Activated CD4-positive, alpha-beta T cell treated with anti-CD3 and anti-CD28 coated beads, Interleukin-10, Interleukin-2, amounts not matched to agents 100 ng/mL and 50 ng/mL, durations not matched to agents 16 hours and 8 hours (primary cell): ENCODE measurements at regions not wholly inside any gene's neighbourhood (a gene's known extent, or its start where the extent isn't known, plus 50 kb on each side); places are given as distances from the start of the nearest gene placed in this dataset.

Experiments used
- DNase-seq: peaks from one replicate; pipeline ENCODE4 v3.0.0-alpha.2; 2020

- DNase-seq, result no peak
Observed at GRCh38 chr12:118874698-118875548, 106.4 kb upstream of the SRRM4 start.

- DNase-seq, result no peak
Observed at GRCh38 chr12:118880720-118881493, 100.4 kb upstream of the SRRM4 start.

GRCh38 chr12:118884226-118884625, 97.1 kb upstream of the SRRM4 start:
- DNase-seq, result no peak

- no peak for DNase-seq
Observed at GRCh38 chr12:118900993-118901392, 80.3 kb upstream of the SRRM4 start.

- no peak for DNase-seq
Observed at GRCh38 chr12:118908811-118909210, 72.5 kb upstream of the SRRM4 start.

GRCh38 chr12:118912697-118913270, 68.6 kb upstream of the SRRM4 start:
- no peak for DNase-seq

GRCh38 chr12:118921761-118922160, 59.6 kb upstream of the SRRM4 start:
- no peak for DNase-seq

- no peak for DNase-seq
Observed at GRCh38 chr12:118922405-118922804, 58.9 kb upstream of the SRRM4 start.

- no peak for DNase-seq
Observed at GRCh38 chr12:118925407-118925806, 55.9 kb upstream of the SRRM4 start.

GRCh38 chr12:118925826-118926225, 55.5 kb upstream of the SRRM4 start:
- DNase-seq, result no peak
